Mucosa of descending colon (tissue), 3 donors: ENCODE measurements at regions not wholly inside any gene's neighbourhood (a gene's known extent, or its start where the extent isn't known, plus 50 kb on each side); places are given as distances from the start of the nearest gene placed in this dataset.

Experiments
- ATAC-seq: fragments of 200-7000 bp; cut with Tn5 transposase; one replicate; pipeline ENCODE4 v1.9.1; 2020; ENCODE audit warnings: mild to moderate bottlenecking, moderate library complexity
- DNase-seq, 3 donors: peaks; one replicate each; pipeline ENCODE4 v3.0.0-alpha.2; 2020
- H3K36me3 ChIP-seq: fragments of 200-600 bp; one replicate; pipeline ENCODE4 v1.8.0; 2021; ENCODE audit warnings: low read depth, mild to moderate bottlenecking
- H3K4me1 ChIP-seq: fragments of 200-600 bp; one replicate; pipeline ENCODE4 v1.8.0; 2021; ENCODE audit warnings: low read depth, mild to moderate bottlenecking
- H3K4me3 ChIP-seq: fragments of 200-600 bp; one replicate; pipeline ENCODE4 v1.8.0; 2021; ENCODE audit warnings: mild to moderate bottlenecking
- H3K9me3 ChIP-seq: fragments of 200-600 bp; one replicate; pipeline ENCODE4 v1.8.0; 2021; ENCODE audit warnings: mild to moderate bottlenecking
- CTCF ChIP-seq: fragments of 200-600 bp; IDR thresholded peaks from one replicate; pipeline ENCODE4 v1.8.0; 2022; ENCODE audit warnings: antibody characterized with exemption, mild to moderate bottlenecking
- intact Hi-C, 2 donors: fragments of 100-400 bp; cut with DNase I in 1 of 2; cut with micrococcal nuclease in 1 of 2; formaldehyde crosslinking; loops; one replicate each; pipeline versions ENCODE4 v1.11.0 to v1.11.1; 2022; cut with DNase I, micrococcal nuclease
- donor health status: DM: no; HTN: no; CAD: no; lungs with moderate emphysema.
- donor health status: DM: no; HTN: no; CAD: no.
- donor health status: DM: no; HTN: yes; CAD: no.

- Histone ChIP-seq H3K4me3 (no peak overlapping the region), H3K9me3 (no peaks in the 10 kb centered on the region), H3K36me3 (no peaks in the 10 kb centered on the region), H3K4me1 (no peaks in the 10 kb centered on the region)
- intact Hi-C loops = no loop called here
- ATAC-seq = no peak
- no peak for DNase-seq
- TF ChIP-seq CTCF = no peak
Observed at GRCh38 chr3:152197451-152197850, 71.3 kb upstream of the MBNL1 start.

GRCh38 chr3:152197937-152198336 lies 70.8 kb upstream of the MBNL1 start:
- Histone ChIP-seq H3K9me3 (no peaks in the 10 kb centered on the region), H3K4me1 (no peaks in the 10 kb centered on the region), H3K36me3 (no peaks in the 10 kb centered on the region), H3K4me3 (no peak overlapping the region)
- ATAC-seq (no peak), DNase-seq (no peak)
- intact Hi-C loops = no loop called here
- no peak for TF ChIP-seq CTCF

GRCh38 chr3:152198665-152199064 lies 70.1 kb upstream of the MBNL1 start:
- ATAC-seq (no peak), DNase-seq (no peak)
- intact Hi-C loops = no loop called here
- no peaks in the 10 kb centered on the region for H3K36me3 ChIP-seq
- no peaks in the 10 kb centered on the region for H3K9me3 ChIP-seq
- no peaks in the 10 kb centered on the region for H3K4me1 ChIP-seq
- no peak for TF ChIP-seq CTCF
- H3K4me3 ChIP-seq = no peak overlapping the region

- TF ChIP-seq CTCF = no peak
- no peak overlapping the region for H3K4me3 ChIP-seq
- no peak for DNase-seq
Observed at GRCh38 chr3:152199102-152199840, 69.5 kb upstream of the MBNL1 start.

GRCh38 chr3:152200476-152201420 lies 68.0 kb upstream of the MBNL1 start:
- ATAC-seq (no peak), DNase-seq (no peak)
- Histone ChIP-seq H3K9me3 (no peaks in the 10 kb centered on the region), H3K4me1 (no peaks in the 10 kb centered on the region), H3K4me3 (no peak overlapping the region), H3K36me3 (no peaks in the 10 kb centered on the region)
- intact Hi-C loops = loop anchor here in 1 of 2 donors (5.0 kb wide), 1 partner anchor 67 kb away; the partner anchor contains the start of gene MBNL1
- TF ChIP-seq CTCF = no peak

More at GRCh38 chr3:152199102-152199840, 69.5 kb upstream of the MBNL1 start:
- H3K4me1 ChIP-seq = no peaks in the 10 kb centered on the region
- intact Hi-C loops = no loop called here
- no peaks in the 10 kb centered on the region for H3K36me3 ChIP-seq
- H3K9me3 ChIP-seq = no peaks in the 10 kb centered on the region
- ATAC-seq = peak; percentile 44
